WTC11 (cell line): ENCODE measurements at regions not wholly inside any gene's neighbourhood (a gene's known extent, or its start where the extent isn't known, plus 50 kb on each side); places are given as distances from the start of the nearest gene placed in this dataset.

ENCODE experiments used
- ZNF263 ChIP-seq: sonication (generic); formaldehyde crosslinking; IDR thresholded peaks from 2 replicates; pipeline ENCODE4 v1.8.1; 2022; ENCODE audit warnings: low read depth, mild to moderate bottlenecking, moderate library complexity, missing genetic modification reagents
- TF ChIP-seq, protein P1 (sequence below): sonication (generic); formaldehyde crosslinking; IDR thresholded peaks from 2 replicates; pipeline ENCODE4 v1.8.0; 2022; ENCODE audit warnings: mild to moderate bottlenecking, missing genetic modification reagents
- TF ChIP-seq, protein P2 (sequence below): fragments of 200-600 bp; IDR thresholded peaks from 2 replicates; pipeline ENCODE4 v1.8.0; 2022; ENCODE audit warnings: antibody characterized with exemption

DNA sequence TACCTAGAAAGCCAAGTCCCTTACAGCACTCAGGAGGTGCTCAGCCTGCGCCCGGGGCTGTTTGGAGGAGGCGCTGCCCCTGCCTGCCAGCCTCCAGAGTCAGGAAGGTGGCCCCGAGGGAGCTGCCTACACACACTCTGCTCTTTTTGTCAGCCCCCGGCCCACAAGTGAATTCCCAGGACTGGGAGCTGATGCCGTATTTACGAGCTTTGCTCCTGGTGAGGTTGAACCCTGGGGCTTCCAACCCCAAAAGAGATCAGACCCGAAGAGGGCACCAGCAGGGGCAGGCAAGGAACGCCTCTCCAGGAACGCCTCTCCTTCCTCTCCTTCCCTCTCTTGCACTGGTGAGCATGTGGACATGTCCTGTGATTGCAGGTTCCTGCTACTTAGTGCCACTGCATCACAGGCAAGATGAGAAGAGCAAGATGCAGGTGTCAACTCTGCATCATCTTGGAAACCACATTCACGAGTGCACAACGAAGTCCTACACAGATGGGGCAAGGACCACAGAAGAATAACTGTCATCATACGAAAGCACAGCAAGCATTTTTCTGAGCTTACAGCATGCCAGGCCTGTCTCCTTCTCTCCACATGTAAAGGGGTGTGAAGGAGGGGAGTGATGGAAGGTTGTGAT is 126.7 kb downstream of the NDUFA10 start:
- TF ChIP-seq, protein P1, sequence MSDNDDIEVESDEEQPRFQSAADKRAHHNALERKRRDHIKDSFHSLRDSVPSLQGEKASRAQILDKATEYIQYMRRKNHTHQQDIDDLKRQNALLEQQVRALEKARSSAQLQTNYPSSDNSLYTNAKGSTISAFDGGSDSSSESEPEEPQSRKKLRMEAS (CRISPR knock-in tag): no peak
- TF ChIP-seq, protein P2, sequence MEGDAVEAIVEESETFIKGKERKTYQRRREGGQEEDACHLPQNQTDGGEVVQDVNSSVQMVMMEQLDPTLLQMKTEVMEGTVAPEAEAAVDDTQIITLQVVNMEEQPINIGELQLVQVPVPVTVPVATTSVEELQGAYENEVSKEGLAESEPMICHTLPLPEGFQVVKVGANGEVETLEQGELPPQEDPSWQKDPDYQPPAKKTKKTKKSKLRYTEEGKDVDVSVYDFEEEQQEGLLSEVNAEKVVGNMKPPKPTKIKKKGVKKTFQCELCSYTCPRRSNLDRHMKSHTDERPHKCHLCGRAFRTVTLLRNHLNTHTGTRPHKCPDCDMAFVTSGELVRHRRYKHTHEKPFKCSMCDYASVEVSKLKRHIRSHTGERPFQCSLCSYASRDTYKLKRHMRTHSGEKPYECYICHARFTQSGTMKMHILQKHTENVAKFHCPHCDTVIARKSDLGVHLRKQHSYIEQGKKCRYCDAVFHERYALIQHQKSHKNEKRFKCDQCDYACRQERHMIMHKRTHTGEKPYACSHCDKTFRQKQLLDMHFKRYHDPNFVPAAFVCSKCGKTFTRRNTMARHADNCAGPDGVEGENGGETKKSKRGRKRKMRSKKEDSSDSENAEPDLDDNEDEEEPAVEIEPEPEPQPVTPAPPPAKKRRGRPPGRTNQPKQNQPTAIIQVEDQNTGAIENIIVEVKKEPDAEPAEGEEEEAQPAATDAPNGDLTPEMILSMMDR: no peak
- no peak for TF ChIP-seq ZNF263
